ENCODE measurements at regions not wholly inside any gene's neighbourhood (a gene's known extent, or its start where the extent isn't known, plus 50 kb on each side); places are given as distances from the start of the nearest gene placed in this dataset.

DNA sequence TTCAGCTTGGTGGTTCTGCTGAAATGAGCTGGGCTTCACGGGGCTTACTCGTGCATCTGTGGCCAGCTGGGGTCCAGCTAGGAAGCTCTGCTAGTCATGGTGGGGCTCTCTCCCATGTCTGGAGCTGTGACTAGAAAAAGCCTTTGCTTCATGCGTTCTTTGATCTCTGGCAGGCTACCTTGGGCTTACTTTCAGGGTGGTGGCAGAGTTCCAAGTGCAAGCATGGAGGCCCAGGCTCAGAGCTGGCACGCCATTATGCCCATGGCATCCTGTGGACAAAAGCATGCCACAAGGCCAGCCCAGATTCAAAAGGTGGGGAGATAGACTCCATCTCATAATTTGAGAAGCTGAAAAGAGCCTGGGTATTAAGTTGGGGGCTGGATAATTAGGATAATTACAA is 55.4 kb upstream of the GBA3 start:
- H3K27me3 ChIP-seq (ENCODE audit: insufficient read depth, low read length), result no peaks in the 10 kb centered on the region
- H3K9me3 ChIP-seq (ENCODE audit: low read length), result no peaks in the 10 kb centered on the region
- no peaks in the 10 kb centered on the region for H3K9me2 ChIP-seq (ENCODE audit: low read depth, low read length)
- no peaks in the 10 kb centered on the region for H4K20me1 ChIP-seq (ENCODE audit: insufficient read depth, low read length)
- H3K27ac ChIP-seq (ENCODE audit: low read depth, low read length, poor library complexity, severe bottlenecking), result no peak overlapping the region
- TF ChIP-seq EZH2 (IDR thresholded peaks at IDR 0.05; ENCODE audit: borderline replicate concordance, low read length), result no peak
- TF ChIP-seq, protein P1, sequence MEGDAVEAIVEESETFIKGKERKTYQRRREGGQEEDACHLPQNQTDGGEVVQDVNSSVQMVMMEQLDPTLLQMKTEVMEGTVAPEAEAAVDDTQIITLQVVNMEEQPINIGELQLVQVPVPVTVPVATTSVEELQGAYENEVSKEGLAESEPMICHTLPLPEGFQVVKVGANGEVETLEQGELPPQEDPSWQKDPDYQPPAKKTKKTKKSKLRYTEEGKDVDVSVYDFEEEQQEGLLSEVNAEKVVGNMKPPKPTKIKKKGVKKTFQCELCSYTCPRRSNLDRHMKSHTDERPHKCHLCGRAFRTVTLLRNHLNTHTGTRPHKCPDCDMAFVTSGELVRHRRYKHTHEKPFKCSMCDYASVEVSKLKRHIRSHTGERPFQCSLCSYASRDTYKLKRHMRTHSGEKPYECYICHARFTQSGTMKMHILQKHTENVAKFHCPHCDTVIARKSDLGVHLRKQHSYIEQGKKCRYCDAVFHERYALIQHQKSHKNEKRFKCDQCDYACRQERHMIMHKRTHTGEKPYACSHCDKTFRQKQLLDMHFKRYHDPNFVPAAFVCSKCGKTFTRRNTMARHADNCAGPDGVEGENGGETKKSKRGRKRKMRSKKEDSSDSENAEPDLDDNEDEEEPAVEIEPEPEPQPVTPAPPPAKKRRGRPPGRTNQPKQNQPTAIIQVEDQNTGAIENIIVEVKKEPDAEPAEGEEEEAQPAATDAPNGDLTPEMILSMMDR (IDR thresholded peaks at IDR 0.05; ENCODE audit: low read length), result no peak
- no peak overlapping the region for H2AFZ ChIP-seq (ENCODE audit: low read length)
- no peak overlapping the region for H3K4me3 ChIP-seq (ENCODE audit: low read depth, low read length, poor library complexity, severe bottlenecking)
- H3K36me3 ChIP-seq (ENCODE audit: insufficient read depth, low read length), result no peaks in the 10 kb centered on the region
- H3K79me2 ChIP-seq (ENCODE audit: insufficient read depth, low read length), result no peaks in the 10 kb centered on the region
- H3K9ac ChIP-seq (ENCODE audit: low read length), result no peak overlapping the region
- H3K4me1 ChIP-seq (ENCODE audit: insufficient read depth, low read length, severe bottlenecking), result no peaks in the 10 kb centered on the region
- no peak overlapping the region for H3K4me2 ChIP-seq (ENCODE audit: low read length)
- no peaks in the 10 kb centered on the region for H3F3A ChIP-seq (ENCODE audit: insufficient read depth, low read length)

All from OCI-LY1 (cell line).